ENCODE measurements at regions not wholly inside any gene's neighbourhood (a gene's known extent, or its start where the extent isn't known, plus 50 kb on each side); places are given as distances from the start of the nearest gene placed in this dataset.

GRCh38 chr16:65710107-65710506 lies 588.2 kb upstream of the CDH11 start:
- no peaks in the 10 kb centered on the region for H3K79me2 ChIP-seq (ENCODE audit: insufficient read depth, low read length)
- ATAC-seq = no peak
- in situ Hi-C loops (cut with HindIII; ENCODE audit: extremely low pct_ligation_motif_present, low pct_unique_long_range_greater_than_20kb) (no loop called here), intact Hi-C loops (cut with micrococcal nuclease; ENCODE audit: unreplicated experiment) (no loop called here)
- H3K9me3 ChIP-seq (ENCODE audit: low read length) = peaks cover 13% of the 10 kb centered on the region
- no peak overlapping the region for H3K9ac ChIP-seq (ENCODE audit: insufficient read depth, low read depth, low read length)
- peaks cover 0 to 7% of the 10 kb centered on the region in 2 experiments; a peak in 1 of 5 replicates for H3K27me3 ChIP-seq (ENCODE audit: control insufficient read depth in 1 of 2, insufficient read depth in 2 of 2, low read length in 2 of 2)
- H3K4me1 ChIP-seq (ENCODE audit: insufficient read depth, low read length) = no peaks in the 10 kb centered on the region
- TF ChIP-seq MNT (IDR thresholded peaks at IDR 0.05) (peak; percentile 64), ZNF253 (CRISPR knock-in tag; IDR thresholded peaks at IDR 0.05; ENCODE audit: borderline replicate concordance) (no peak), ZNF768 (CRISPR knock-in tag; IDR thresholded peaks at IDR 0.05) (peak; percentile 82)
- ChIA-PET CTCF (ENCODE audit: low intra/inter-chr PET ratio, low total read pairs) (no interaction called here), POLR2A (no interaction called here)
- no peaks in the 10 kb centered on the region for H3K36me3 ChIP-seq (replicated peaks in 1 of 2; ENCODE audit: control insufficient read depth in 1 of 2, insufficient read depth in 2 of 2, low read length in 2 of 2)
- no TSS peak for BruUV-seq (replicated peaks)
- no peak overlapping the region for H3K4me3 ChIP-seq (replicated peaks in 1 of 3; ENCODE audit: insufficient read depth in 1 of 3, low read depth in 2 of 3, low read length in 3 of 3)
- DNase-seq (ENCODE audit: low spot score) = no peak
- FAIRE-seq = no peak
- H2AFZ ChIP-seq (ENCODE audit: low read length) = no peak overlapping the region
- WGBS (ENCODE audit: low lambda C conversion rate) = 32% methylated on average over 8 of the region's 8 CpGs
- H3K4me2 ChIP-seq (ENCODE audit: low read depth, low read length) = no peak overlapping the region
- H4K20me1 ChIP-seq (ENCODE audit: insufficient read depth, low read length) = no peaks in the 10 kb centered on the region
- H3K27ac ChIP-seq (ENCODE audit: extremely low read length, insufficient read depth, low read length) = no peak overlapping the region

GRCh38 chr16:65704866-65705265 lies 583.0 kb upstream of the CDH11 start:
- CTCF ChIA-PET (ENCODE audit: low intra/inter-chr PET ratio, low total read pairs) = interaction anchor here (0.7 kb wide), 1 partner anchor 566 kb away, joined by 3 read pairs; no protein-coding TSS in a partner anchor

More at GRCh38 chr16:65704866-65705265, 583.0 kb upstream of the CDH11 start:
- BruUV-seq (replicated peaks) = no TSS peak
- Histone ChIP-seq H2AFZ (ENCODE audit: low read length) (no peak overlapping the region), H3K36me3 (replicated peaks in 1 of 2; ENCODE audit: control insufficient read depth in 1 of 2, insufficient read depth in 2 of 2, low read length in 2 of 2) (no peaks in the 10 kb centered on the region), H3K27ac (ENCODE audit: extremely low read length, insufficient read depth, low read length) (no peak overlapping the region), H3K9ac (ENCODE audit: insufficient read depth, low read depth, low read length) (no peak overlapping the region), H3K9me3 (ENCODE audit: low read length) (no peaks in the 10 kb centered on the region), H3K79me2 (ENCODE audit: insufficient read depth, low read length) (no peaks in the 10 kb centered on the region), H3K27me3 (ENCODE audit: control insufficient read depth in 1 of 2, insufficient read depth in 2 of 2, low read length in 2 of 2) (no peaks in the 10 kb centered on the region), H3K4me1 (ENCODE audit: insufficient read depth, low read length) (no peaks in the 10 kb centered on the region), H4K20me1 (ENCODE audit: insufficient read depth, low read length) (no peaks in the 10 kb centered on the region), H3K4me2 (ENCODE audit: low read depth, low read length) (no peak overlapping the region), H3K4me3 (replicated peaks in 1 of 3; ENCODE audit: insufficient read depth in 1 of 3, low read depth in 2 of 3, low read length in 3 of 3) (no peak overlapping the region)
- in situ Hi-C loops (cut with HindIII; ENCODE audit: extremely low pct_ligation_motif_present, low pct_unique_long_range_greater_than_20kb) (loop anchor here (10.0 kb wide), 1 partner anchor 560 kb away; no protein-coding TSS in a partner anchor), intact Hi-C loops (cut with micrococcal nuclease; ENCODE audit: unreplicated experiment) (no loop called here)
- POLR2A ChIA-PET = no interaction called here
- ATAC-seq (peak; percentile 35; the same call in 1 of the 3 replicates), FAIRE-seq (no peak), DNase-seq (ENCODE audit: low spot score) (no peak)
- TF ChIP-seq HOXA5 (CRISPR knock-in tag; IDR thresholded peaks at IDR 0.05) (no peak), CTCF (CRISPR knock-in tag; IDR thresholded peaks at IDR 0.05) (peak; percentile 33; the same call in 1 of the 2 replicates), PRDM4 (CRISPR knock-in tag; IDR thresholded peaks at IDR 0.05; ENCODE audit: borderline replicate concordance) (no peak), STAG1 (CRISPR knock-in tag; IDR thresholded peaks at IDR 0.05) (peak; percentile 37)
